ENCODE measurements at regions not wholly inside any gene's neighbourhood (a gene's known extent, or its start where the extent isn't known, plus 50 kb on each side); places are given as distances from the start of the nearest gene placed in this dataset.
"Not testable (repeated sequence)": the region's sequence is repeated elsewhere in the genome, so short reads cannot be mapped to it uniquely, and the experiment has no call there.

DNA sequence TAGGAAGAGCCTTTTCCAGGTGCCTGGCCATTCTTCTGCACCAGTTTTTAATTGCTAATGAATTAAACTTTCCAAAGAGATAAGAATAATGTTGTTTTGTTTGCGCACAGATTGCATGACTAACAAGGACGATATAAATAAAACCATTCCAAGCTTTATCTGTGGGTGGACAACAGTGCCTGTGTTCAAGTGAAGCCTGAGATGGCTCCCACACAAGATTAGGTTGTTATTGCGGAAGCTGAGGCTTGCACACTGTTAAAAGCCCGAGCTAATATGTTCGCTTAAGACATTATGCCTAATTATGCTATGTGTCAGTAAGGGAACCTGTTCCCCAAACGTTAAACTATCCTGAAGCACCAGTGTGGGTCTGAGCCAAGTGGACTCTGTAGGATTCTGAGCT is 58.5 kb upstream of the NBPF11 start:
- DNase-seq: not testable (repeated sequence)

DNA sequence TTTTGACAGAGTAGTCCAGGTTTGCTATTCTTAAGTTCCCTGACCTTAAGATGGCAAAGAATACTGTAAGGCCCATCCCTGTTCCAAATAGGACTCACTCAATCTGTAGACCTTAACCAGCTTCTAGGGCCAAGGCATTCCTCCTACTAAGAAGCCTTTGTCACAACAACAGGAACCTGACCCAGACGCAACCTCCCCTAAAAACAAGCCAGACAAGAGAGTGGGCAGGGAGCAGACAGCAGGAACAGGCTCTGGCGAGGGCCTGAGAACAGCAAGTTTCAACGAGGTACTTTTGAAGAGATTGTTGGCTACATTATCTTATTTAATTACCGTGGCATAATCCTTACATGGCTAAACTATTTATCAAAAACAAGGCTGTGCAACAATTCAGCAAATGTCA is 58.1 kb upstream of the NBPF11 start:
- DNase-seq: not testable (repeated sequence)

DNA sequence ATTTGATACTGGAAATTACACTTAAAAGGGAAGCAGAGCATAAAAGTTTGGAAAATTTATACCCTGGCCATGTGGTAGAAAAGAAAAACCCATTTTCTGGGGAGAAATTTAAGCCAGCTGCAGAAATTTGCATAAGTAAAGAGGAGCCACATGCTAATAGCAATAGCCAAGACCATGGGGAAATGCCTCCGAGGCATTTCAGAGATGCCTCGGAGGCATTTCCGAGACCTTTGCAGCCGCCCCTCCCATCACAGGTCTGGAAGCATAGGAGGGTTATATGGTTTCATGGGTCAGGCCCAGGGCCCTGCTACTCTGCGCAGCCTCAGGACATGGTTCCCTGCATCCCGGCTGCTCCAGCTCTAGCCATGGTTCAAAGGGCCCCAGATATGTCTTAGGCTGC is 49.9 kb upstream of the NBPF11 start:
- not testable (repeated sequence) for DNase-seq

All from amygdala (tissue), 56 donors.